Ishikawa (cell line): ENCODE measurements at regions not wholly inside any gene's neighbourhood (a gene's known extent, or its start where the extent isn't known, plus 50 kb on each side); places are given as distances from the start of the nearest gene placed in this dataset.

ENCODE experiments used
- CEBPB ChIP-seq: IDR thresholded peaks from 2 replicates; pipeline ENCODE4 v1.6.1; 2012
- CREB1 ChIP-seq: IDR thresholded peaks from 2 replicates; pipeline ENCODE4 v1.6.1; 2012; ENCODE audit warnings: low read depth
- EGR1 ChIP-seq: IDR thresholded peaks from 2 replicates; pipeline ENCODE4 v1.6.1; 2012
- EP300 ChIP-seq: IDR thresholded peaks from 2 replicates; pipeline ENCODE4 v1.6.1; 2012; ENCODE audit warnings: borderline replicate concordance
- FOXM1 ChIP-seq: IDR thresholded peaks from 2 replicates; pipeline ENCODE4 v1.6.1; 2012; ENCODE audit warnings: low read depth, borderline replicate concordance
- RAD21 ChIP-seq: IDR thresholded peaks from 2 replicates; pipeline ENCODE4 v1.6.1; 2012; ENCODE audit warnings: low read depth
- TCF12 ChIP-seq: IDR thresholded peaks from 2 replicates; pipeline ENCODE4 v1.6.1; 2012; ENCODE audit warnings: low read depth
- TEAD4 ChIP-seq: IDR thresholded peaks from 2 replicates; pipeline ENCODE4 v1.6.1; 2012
- YY1 ChIP-seq: IDR thresholded peaks from 2 replicates; pipeline ENCODE4 v1.6.1; 2012; ENCODE audit warnings: low read depth
- ZBTB7A ChIP-seq: IDR thresholded peaks from 2 replicates; pipeline ENCODE4 v1.6.1; 2012; ENCODE audit warnings: low read depth
- TF ChIP-seq, protein P1 (sequence below): IDR thresholded peaks from 2 replicates; pipeline ENCODE4 v1.6.1; 2012
- TF ChIP-seq, protein P2 (sequence below): IDR thresholded peaks from 2 replicates; pipeline ENCODE4 v1.6.1; 2012
- TF ChIP-seq, protein P3 (sequence below): IDR thresholded peaks from 2 replicates; pipeline ENCODE4 v1.6.1; 2012; ENCODE audit warnings: low read depth, mild to moderate bottlenecking

DNA sequence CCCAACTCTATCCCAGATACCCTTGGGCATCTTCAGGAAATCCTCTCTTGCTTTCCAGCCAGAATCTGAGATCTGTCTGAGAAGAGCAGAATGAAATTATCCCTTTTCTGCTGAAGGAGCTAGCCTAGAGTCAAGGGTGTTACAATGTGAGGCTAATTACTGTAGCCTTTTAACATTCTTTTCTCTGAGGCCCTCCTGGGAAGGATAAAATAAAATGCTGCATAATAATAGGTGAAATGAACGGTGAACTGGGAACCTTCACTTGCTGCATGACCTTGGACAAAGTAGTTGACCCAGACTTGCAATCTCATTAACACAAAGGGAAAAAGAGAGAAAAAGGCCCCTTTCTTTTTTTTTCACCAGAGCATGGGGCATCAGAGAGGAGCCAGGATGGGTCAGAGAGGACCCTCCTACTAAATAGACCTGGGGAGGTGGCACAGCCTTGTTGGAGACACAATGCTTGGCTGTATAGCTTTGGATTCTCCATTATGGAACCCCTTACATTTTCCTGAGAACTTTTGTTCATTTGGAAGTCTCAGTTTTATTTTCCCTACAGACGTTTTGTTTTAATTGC is 137.0 kb upstream of the LIPC start:
- TF ChIP-seq CEBPB (no peak), CREB1 (no peak), EP300 (no peak), TCF12 (no peak), RAD21 (no peak), YY1 (no peak), FOXM1 (no peak), ZBTB7A (no peak), EGR1 (no peak), TEAD4 (no peak)
- TF ChIP-seq, protein P1, sequence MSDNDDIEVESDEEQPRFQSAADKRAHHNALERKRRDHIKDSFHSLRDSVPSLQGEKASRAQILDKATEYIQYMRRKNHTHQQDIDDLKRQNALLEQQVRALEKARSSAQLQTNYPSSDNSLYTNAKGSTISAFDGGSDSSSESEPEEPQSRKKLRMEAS, result no peak
- TF ChIP-seq, protein P2, sequence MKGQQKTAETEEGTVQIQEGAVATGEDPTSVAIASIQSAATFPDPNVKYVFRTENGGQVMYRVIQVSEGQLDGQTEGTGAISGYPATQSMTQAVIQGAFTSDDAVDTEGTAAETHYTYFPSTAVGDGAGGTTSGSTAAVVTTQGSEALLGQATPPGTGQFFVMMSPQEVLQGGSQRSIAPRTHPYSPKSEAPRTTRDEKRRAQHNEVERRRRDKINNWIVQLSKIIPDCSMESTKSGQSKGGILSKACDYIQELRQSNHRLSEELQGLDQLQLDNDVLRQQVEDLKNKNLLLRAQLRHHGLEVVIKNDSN, result no peak
- TF ChIP-seq, protein P3, sequence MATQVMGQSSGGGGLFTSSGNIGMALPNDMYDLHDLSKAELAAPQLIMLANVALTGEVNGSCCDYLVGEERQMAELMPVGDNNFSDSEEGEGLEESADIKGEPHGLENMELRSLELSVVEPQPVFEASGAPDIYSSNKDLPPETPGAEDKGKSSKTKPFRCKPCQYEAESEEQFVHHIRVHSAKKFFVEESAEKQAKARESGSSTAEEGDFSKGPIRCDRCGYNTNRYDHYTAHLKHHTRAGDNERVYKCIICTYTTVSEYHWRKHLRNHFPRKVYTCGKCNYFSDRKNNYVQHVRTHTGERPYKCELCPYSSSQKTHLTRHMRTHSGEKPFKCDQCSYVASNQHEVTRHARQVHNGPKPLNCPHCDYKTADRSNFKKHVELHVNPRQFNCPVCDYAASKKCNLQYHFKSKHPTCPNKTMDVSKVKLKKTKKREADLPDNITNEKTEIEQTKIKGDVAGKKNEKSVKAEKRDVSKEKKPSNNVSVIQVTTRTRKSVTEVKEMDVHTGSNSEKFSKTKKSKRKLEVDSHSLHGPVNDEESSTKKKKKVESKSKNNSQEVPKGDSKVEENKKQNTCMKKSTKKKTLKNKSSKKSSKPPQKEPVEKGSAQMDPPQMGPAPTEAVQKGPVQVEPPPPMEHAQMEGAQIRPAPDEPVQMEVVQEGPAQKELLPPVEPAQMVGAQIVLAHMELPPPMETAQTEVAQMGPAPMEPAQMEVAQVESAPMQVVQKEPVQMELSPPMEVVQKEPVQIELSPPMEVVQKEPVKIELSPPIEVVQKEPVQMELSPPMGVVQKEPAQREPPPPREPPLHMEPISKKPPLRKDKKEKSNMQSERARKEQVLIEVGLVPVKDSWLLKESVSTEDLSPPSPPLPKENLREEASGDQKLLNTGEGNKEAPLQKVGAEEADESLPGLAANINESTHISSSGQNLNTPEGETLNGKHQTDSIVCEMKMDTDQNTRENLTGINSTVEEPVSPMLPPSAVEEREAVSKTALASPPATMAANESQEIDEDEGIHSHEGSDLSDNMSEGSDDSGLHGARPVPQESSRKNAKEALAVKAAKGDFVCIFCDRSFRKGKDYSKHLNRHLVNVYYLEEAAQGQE, result no peak
